GM12875 (cell line): ENCODE measurements at regions not wholly inside any gene's neighbourhood (a gene's known extent, or its start where the extent isn't known, plus 50 kb on each side); places are given as distances from the start of the nearest gene placed in this dataset.

Experiments
- H3K4me3 ChIP-seq: one replicate; pipeline ENCODE4 v1.5.1; 2011; ENCODE audit warnings: low read depth, low read length, control low read depth
- CTCF ChIP-seq: IDR thresholded peaks from 2 replicates; pipeline ENCODE4 v1.5.1; 2011; ENCODE audit warnings: low read depth, mild to moderate bottlenecking, control low read depth, inconsistent platforms, low read length, moderate library complexity, borderline replicate concordance; ENCODE audit not compliant: insufficient read depth

- H3K4me3 ChIP-seq = no peak overlapping the region
- TF ChIP-seq CTCF = no peak
These were observed 850.0 kb downstream of the DHX35 start for GRCh38 chr20:39812116-39812515.

DNA sequence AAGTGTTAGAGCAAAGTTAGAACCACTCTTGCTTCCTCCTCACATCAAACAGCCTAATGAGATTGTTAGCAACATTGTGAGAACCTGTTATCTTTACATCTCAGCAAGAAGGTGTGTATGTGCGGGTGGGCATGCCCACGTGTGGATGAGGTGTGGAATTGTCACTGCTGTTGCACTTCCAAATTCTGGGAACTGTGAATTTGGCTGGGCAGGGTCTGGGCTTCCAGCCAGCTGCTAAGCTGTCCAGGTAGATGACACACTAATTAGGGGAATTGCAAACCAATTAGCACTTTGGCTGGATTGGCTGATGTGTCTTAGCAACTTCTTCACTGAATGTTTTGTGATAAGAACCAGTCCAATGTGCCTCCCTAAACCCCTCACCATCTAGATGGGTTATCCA is 848.2 kb downstream of the DHX35 start:
- no peak for TF ChIP-seq CTCF
- no peak overlapping the region for H3K4me3 ChIP-seq

- H3K4me3 ChIP-seq = no peak overlapping the region
These were observed 846.5 kb downstream of the DHX35 start for GRCh38 chr20:39808613-39809012.

GRCh38 chr20:39800548-39800947 is 838.4 kb downstream of the DHX35 start:
- no peak for TF ChIP-seq CTCF
- no peak overlapping the region for H3K4me3 ChIP-seq

More at GRCh38 chr20:39808613-39809012, 846.5 kb downstream of the DHX35 start:
- TF ChIP-seq CTCF = no peak

- no peak for TF ChIP-seq CTCF
- no peak overlapping the region for H3K4me3 ChIP-seq
These were observed 838.0 kb downstream of the DHX35 start for GRCh38 chr20:39800111-39800510.

DNA sequence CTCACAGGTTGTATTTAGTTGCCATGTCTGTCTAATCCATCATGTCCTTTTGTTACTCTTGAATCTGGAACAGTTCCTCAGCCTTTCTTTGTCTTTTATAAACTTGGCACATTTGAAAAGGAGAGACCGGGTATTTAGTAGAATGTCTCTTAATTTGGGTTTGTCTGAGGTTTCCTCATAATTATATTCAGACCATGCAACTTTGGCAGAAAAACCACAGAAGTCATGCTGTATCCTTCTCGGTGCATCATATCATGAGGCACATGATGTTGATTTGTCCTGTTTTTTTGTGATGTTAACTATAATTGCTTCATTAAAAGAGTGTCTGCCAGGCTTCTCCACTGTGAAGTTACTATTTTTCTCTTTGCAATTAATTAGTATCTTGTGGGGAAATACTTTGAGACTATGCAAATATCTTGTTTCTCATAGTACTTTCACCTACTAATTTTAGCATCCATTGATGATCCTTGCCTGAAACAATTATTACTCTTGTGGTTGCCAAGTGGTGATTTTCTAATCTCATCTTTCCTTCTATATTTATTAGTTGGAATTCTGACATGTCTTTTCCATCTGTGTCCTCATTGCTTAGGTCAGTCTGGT is 837.3 kb downstream of the DHX35 start:
- no peak overlapping the region for H3K4me3 ChIP-seq
- no peak for TF ChIP-seq CTCF

DNA sequence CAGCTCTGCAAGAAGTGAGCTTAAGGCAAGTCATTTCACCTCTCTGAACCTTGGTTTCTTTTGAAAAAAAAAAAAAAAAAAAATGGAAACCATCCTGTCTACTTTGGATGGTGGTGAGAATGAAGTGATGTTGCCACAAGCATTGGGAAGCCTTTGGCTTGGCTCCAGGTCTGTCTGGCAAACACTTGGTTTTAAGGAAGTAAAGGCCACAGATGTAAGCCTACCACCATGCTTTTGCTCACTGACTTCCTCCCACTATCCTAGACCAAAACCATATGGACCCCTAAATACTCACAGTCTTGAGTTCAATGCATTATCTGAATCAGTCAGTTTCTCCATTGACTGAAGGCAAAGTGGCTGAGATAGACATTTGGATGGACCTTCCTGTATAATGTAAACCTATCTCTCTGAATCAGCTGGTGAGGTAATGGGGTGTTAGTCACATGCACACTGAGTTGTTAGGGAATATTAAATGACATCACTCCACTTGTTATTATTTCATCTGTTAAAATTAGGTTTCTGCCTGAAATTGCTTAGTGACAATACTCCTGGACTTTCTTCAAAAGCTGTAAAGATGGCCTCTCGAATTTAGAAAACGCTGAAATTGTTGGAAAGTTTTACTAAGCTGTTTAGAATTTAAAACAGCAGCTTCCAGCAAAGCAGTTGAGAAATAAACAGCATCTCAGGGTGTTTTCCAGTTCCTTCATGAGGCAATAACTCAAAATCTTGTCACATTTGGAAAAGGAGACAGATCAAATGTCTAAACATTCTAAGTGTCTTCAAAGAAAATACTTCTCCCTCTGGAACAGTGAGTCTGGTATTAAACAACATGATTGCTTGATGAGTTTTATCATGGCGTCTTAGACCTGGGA is 833.5 kb downstream of the DHX35 start:
- TF ChIP-seq CTCF = no peak
- no peak overlapping the region for H3K4me3 ChIP-seq
